ENCODE measurements at regions not wholly inside any gene's neighbourhood (a gene's known extent, or its start where the extent isn't known, plus 50 kb on each side); places are given as distances from the start of the nearest gene placed in this dataset.

GRCh38 chr11:114893329-114893728, 215.0 kb downstream of the NXPE2 start:
- H3K27me3 Mint-ChIP-seq (ENCODE audit: insufficient read depth, unreplicated experiment) = peaks cover 10% of the 10 kb centered on the region
- no peaks in the 10 kb centered on the region for H3K4me1 ChIP-seq
- no peak for DNase-seq
- intact Hi-C loops (cut with micrococcal nuclease; ENCODE audit: unreplicated experiment) = no loop called here
- no peaks in the 10 kb centered on the region; the same call in 1 of the 2 replicates for H3K27me3 ChIP-seq (replicated peaks; ENCODE audit: control insufficient read depth, insufficient read depth, low read length)
- TF ChIP-seq, protein P1, sequence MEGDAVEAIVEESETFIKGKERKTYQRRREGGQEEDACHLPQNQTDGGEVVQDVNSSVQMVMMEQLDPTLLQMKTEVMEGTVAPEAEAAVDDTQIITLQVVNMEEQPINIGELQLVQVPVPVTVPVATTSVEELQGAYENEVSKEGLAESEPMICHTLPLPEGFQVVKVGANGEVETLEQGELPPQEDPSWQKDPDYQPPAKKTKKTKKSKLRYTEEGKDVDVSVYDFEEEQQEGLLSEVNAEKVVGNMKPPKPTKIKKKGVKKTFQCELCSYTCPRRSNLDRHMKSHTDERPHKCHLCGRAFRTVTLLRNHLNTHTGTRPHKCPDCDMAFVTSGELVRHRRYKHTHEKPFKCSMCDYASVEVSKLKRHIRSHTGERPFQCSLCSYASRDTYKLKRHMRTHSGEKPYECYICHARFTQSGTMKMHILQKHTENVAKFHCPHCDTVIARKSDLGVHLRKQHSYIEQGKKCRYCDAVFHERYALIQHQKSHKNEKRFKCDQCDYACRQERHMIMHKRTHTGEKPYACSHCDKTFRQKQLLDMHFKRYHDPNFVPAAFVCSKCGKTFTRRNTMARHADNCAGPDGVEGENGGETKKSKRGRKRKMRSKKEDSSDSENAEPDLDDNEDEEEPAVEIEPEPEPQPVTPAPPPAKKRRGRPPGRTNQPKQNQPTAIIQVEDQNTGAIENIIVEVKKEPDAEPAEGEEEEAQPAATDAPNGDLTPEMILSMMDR (IDR thresholded peaks at IDR 0.05; ENCODE audit: insufficient read depth in 1 of 2, low read depth in 1 of 2, low read length in 1 of 2, severe bottlenecking in 1 of 2, unreplicated experiment in 1 of 2) = no peak
- H3K4me3 Mint-ChIP-seq (ENCODE audit: unreplicated experiment) = no peak overlapping the region
- CTCF ChIA-PET = interaction anchor here (1.3 kb wide), 1 partner anchor 155 kb away, joined by 4 read pairs; no protein-coding TSS in a partner anchor
- no TSS peak for BruUV-seq (replicated peaks)
- POLR2A ChIA-PET = no interaction called here
- no peak overlapping the region for H3K4me3 ChIP-seq (ENCODE audit: low read depth, low read length)
- H3K4me1 Mint-ChIP-seq (ENCODE audit: low read depth, unreplicated experiment) = no peaks in the 10 kb centered on the region
- H3K36me3 ChIP-seq (ENCODE audit: control insufficient read depth, insufficient read depth, low read length) = no peaks in the 10 kb centered on the region
- H3K36me3 Mint-ChIP-seq (ENCODE audit: insufficient read depth, unreplicated experiment) = no peaks in the 10 kb centered on the region
- H3K27ac Mint-ChIP-seq (ENCODE audit: unreplicated experiment) = no peak overlapping the region
- no peaks in the 10 kb centered on the region for H3K9me3 Mint-ChIP-seq (ENCODE audit: unreplicated experiment)
- no peaks in the 10 kb centered on the region for H3K9me3 ChIP-seq

GRCh38 chr11:114896594-114896993, 218.3 kb downstream of the NXPE2 start:
- no peak overlapping the region for H3K4me3 Mint-ChIP-seq (ENCODE audit: unreplicated experiment)
- peaks cover 15% of the 10 kb centered on the region for H3K27me3 Mint-ChIP-seq (ENCODE audit: insufficient read depth, unreplicated experiment)
- ChIA-PET CTCF (no interaction called here), POLR2A (interaction anchor here (0.6 kb wide), 1 partner anchor 23 kb away, joined by 3 read pairs; no protein-coding TSS in a partner anchor)
- peaks cover 1% of the 10 kb centered on the region for H3K9me3 Mint-ChIP-seq (ENCODE audit: unreplicated experiment)
- H3K27ac Mint-ChIP-seq (ENCODE audit: unreplicated experiment) = no peak overlapping the region
- TF ChIP-seq, protein P1 (IDR thresholded peaks at IDR 0.05; ENCODE audit: insufficient read depth in 1 of 2, low read depth in 1 of 2, low read length in 1 of 2, severe bottlenecking in 1 of 2, unreplicated experiment in 1 of 2) = no peak
- no TSS peak for BruUV-seq (replicated peaks)
- Histone ChIP-seq H3K4me1 (no peaks in the 10 kb centered on the region), H3K36me3 (ENCODE audit: control insufficient read depth, insufficient read depth, low read length) (no peaks in the 10 kb centered on the region), H3K4me3 (ENCODE audit: low read depth, low read length) (no peak overlapping the region), H3K9me3 (peaks cover 5% of the 10 kb centered on the region; the same call in 1 of the 2 replicates), H3K27me3 (replicated peaks; ENCODE audit: control insufficient read depth, insufficient read depth, low read length) (no peaks in the 10 kb centered on the region; the same call in 1 of the 2 replicates)
- DNase-seq = no peak
- intact Hi-C loops (cut with micrococcal nuclease; ENCODE audit: unreplicated experiment) = no loop called here
- no peaks in the 10 kb centered on the region for H3K4me1 Mint-ChIP-seq (ENCODE audit: low read depth, unreplicated experiment)
- H3K36me3 Mint-ChIP-seq (ENCODE audit: insufficient read depth, unreplicated experiment) = no peaks in the 10 kb centered on the region

DNA sequence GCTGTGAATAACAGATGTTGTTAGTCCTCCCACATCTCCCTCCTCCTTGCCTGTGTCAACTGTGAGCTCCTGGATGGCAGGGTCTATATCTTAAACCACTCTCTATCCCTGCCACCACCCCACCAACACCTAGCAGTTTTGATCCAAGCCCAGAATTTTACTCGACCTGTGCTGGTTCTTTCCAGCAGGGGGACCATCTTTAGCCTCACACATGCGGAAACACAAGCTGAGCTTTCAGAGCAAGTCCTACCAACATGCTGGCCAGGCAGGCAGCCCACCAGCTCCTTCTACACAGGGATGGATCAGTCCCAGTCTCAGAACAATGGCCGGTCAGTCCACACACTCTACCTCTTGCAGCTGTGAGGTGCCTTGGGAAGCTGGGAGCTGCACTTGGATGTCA, 231.5 kb downstream of the NXPE2 start:
- no peak overlapping the region for H3K4me3 Mint-ChIP-seq (ENCODE audit: unreplicated experiment)
- no peaks in the 10 kb centered on the region for H3K9me3 Mint-ChIP-seq (ENCODE audit: unreplicated experiment)
- Histone ChIP-seq H3K27me3 (replicated peaks; ENCODE audit: control insufficient read depth, insufficient read depth, low read length) (peaks cover 2% of the 10 kb centered on the region; the same call in 1 of the 2 replicates), H3K4me1 (no peaks in the 10 kb centered on the region), H3K9me3 (no peaks in the 10 kb centered on the region; the same call in 1 of the 2 replicates), H3K4me3 (ENCODE audit: low read depth, low read length) (no peak overlapping the region), H3K36me3 (ENCODE audit: control insufficient read depth, insufficient read depth, low read length) (no peaks in the 10 kb centered on the region)
- H3K27ac Mint-ChIP-seq (ENCODE audit: unreplicated experiment) = no peak overlapping the region
- BruUV-seq (replicated peaks) = no TSS peak
- ChIA-PET POLR2A (no interaction called here), CTCF (interaction anchor here (0.9 kb wide), 1 partner anchor 90 kb away, joined by 3 read pairs; no protein-coding TSS in a partner anchor)
- DNase-seq = peak in 1 of 2 experiments; percentile 19
- intact Hi-C loops (cut with micrococcal nuclease; ENCODE audit: unreplicated experiment) = no loop called here
- H3K36me3 Mint-ChIP-seq (ENCODE audit: insufficient read depth, unreplicated experiment) = no peaks in the 10 kb centered on the region
- H3K27me3 Mint-ChIP-seq (ENCODE audit: insufficient read depth, unreplicated experiment) = peaks cover 11% of the 10 kb centered on the region
- no peaks in the 10 kb centered on the region for H3K4me1 Mint-ChIP-seq (ENCODE audit: low read depth, unreplicated experiment)
- TF ChIP-seq, protein P1 (IDR thresholded peaks at IDR 0.05; ENCODE audit: insufficient read depth in 1 of 2, low read depth in 1 of 2, low read length in 1 of 2, severe bottlenecking in 1 of 2, unreplicated experiment in 1 of 2) = peak; percentile 19 to 29

Measured in Caco-2 (cell line).